ENCODE measurements at regions not wholly inside any gene's neighbourhood (a gene's known extent, or its start where the extent isn't known, plus 50 kb on each side); places are given as distances from the start of the nearest gene placed in this dataset.

- no peaks in the 10 kb centered on the region for H3K9me3 ChIP-seq (ENCODE audit: low read depth, low read length, poor library complexity, severe bottlenecking)
- no peak overlapping the region for H3K4me3 ChIP-seq (ENCODE audit: low read depth, low read length, poor library complexity, severe bottlenecking)
- DNase-seq (ENCODE audit: low spot score), result no peak
- H3K4me1 ChIP-seq (ENCODE audit: insufficient read depth, low read length, poor library complexity, severe bottlenecking), result no peaks in the 10 kb centered on the region
- H3K27me3 ChIP-seq (replicated peaks; ENCODE audit: insufficient read depth, low read depth, low read length, poor library complexity), result no peaks in the 10 kb centered on the region
- no peak overlapping the region for H3K27ac ChIP-seq (ENCODE audit: low read depth, low read length, poor library complexity, severe bottlenecking)
- ChIA-PET POLR2A (ENCODE audit: low non-redundant PET) (interaction anchor here (0.6 kb wide), 1 partner anchor 673 kb away, joined by 6 read pairs; no protein-coding TSS in a partner anchor), CTCF (no interaction called here)
- intact Hi-C loops (cut with micrococcal nuclease; ENCODE audit: unreplicated experiment), result no loop called here
- no TSS peak for BruUV-seq (replicated peaks)
- TF ChIP-seq EZH2 (IDR thresholded peaks at IDR 0.05; ENCODE audit: borderline replicate concordance, low read depth, low read length, poor library complexity, severe bottlenecking), result no peak
- TF ChIP-seq, protein P1, sequence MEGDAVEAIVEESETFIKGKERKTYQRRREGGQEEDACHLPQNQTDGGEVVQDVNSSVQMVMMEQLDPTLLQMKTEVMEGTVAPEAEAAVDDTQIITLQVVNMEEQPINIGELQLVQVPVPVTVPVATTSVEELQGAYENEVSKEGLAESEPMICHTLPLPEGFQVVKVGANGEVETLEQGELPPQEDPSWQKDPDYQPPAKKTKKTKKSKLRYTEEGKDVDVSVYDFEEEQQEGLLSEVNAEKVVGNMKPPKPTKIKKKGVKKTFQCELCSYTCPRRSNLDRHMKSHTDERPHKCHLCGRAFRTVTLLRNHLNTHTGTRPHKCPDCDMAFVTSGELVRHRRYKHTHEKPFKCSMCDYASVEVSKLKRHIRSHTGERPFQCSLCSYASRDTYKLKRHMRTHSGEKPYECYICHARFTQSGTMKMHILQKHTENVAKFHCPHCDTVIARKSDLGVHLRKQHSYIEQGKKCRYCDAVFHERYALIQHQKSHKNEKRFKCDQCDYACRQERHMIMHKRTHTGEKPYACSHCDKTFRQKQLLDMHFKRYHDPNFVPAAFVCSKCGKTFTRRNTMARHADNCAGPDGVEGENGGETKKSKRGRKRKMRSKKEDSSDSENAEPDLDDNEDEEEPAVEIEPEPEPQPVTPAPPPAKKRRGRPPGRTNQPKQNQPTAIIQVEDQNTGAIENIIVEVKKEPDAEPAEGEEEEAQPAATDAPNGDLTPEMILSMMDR (conservative IDR thresholded peaks at IDR 0.05; ENCODE audit: low read depth, low read length), result no peak
- no peaks in the 10 kb centered on the region for H3K36me3 ChIP-seq (ENCODE audit: insufficient read depth, low read length, poor library complexity, severe bottlenecking)
Measured at GRCh38 chr2:193810533-193810932, 1615.8 kb upstream of the TMEFF2 start.

- DNase-seq (ENCODE audit: low spot score), result no peak
- no peak for TF ChIP-seq EZH2 (IDR thresholded peaks at IDR 0.05; ENCODE audit: borderline replicate concordance, low read depth, low read length, poor library complexity, severe bottlenecking)
- TF ChIP-seq, protein P1 (conservative IDR thresholded peaks at IDR 0.05; ENCODE audit: low read depth, low read length), result no peak
- ChIA-PET CTCF (no interaction called here), POLR2A (ENCODE audit: low non-redundant PET) (no interaction called here)
- BruUV-seq (replicated peaks), result no TSS peak
- H3K9me3 ChIP-seq (ENCODE audit: low read depth, low read length, poor library complexity, severe bottlenecking), result no peaks in the 10 kb centered on the region
- no peak overlapping the region for H3K4me3 ChIP-seq (ENCODE audit: low read depth, low read length, poor library complexity, severe bottlenecking)
- H3K27ac ChIP-seq (ENCODE audit: low read depth, low read length, poor library complexity, severe bottlenecking), result no peak overlapping the region
- no peaks in the 10 kb centered on the region for H3K27me3 ChIP-seq (replicated peaks; ENCODE audit: insufficient read depth, low read depth, low read length, poor library complexity)
- intact Hi-C loops (cut with micrococcal nuclease; ENCODE audit: unreplicated experiment), result no loop called here
- H3K36me3 ChIP-seq (ENCODE audit: insufficient read depth, low read length, poor library complexity, severe bottlenecking), result no peaks in the 10 kb centered on the region
- no peaks in the 10 kb centered on the region for H3K4me1 ChIP-seq (ENCODE audit: insufficient read depth, low read length, poor library complexity, severe bottlenecking)
Measured at GRCh38 chr2:193808877-193809276, 1614.1 kb upstream of the TMEFF2 start.

DNA sequence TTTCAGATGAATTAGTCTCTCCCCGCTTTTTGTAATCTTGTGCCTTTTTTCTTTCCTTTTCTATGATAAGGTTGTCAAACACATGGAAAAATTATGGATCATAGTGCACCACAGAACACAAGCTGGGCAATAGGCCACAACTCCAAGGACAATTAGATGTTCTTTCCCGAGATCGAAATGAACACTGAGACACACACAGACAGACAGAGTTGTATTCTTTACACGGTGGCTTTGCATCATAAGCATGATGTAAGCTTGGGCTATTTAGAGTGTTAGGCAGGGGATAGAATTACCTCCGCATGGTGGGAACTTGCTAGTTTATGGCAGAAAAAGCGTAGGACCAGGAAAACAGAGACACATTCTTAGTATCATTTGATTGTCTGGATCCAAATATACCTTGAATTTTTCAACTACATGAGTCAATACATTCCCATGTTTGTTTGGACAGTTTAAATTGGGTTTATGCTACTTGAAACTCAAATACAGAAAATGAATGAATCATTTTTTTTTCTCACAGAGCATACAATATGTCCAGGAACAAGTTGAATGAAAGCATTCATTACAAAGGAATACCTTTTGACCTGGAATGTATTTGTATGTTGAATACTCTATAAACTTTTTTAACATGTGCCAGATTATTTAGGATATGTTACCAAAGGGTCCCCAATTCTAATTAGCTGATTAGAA lies 1611.5 kb upstream of the TMEFF2 start:
- CTCF ChIA-PET, result no interaction called here
- no peak for TF ChIP-seq EZH2 (IDR thresholded peaks at IDR 0.05; ENCODE audit: borderline replicate concordance, low read depth, low read length, poor library complexity, severe bottlenecking)
- TF ChIP-seq, protein P1 (conservative IDR thresholded peaks at IDR 0.05; ENCODE audit: low read depth, low read length), result no peak

More for the DNA sequence above, 1611.5 kb upstream of the TMEFF2 start:
- DNase-seq (ENCODE audit: low spot score), result no peak
- no TSS peak for BruUV-seq (replicated peaks)
- no peaks in the 10 kb centered on the region for H3K27me3 ChIP-seq (replicated peaks; ENCODE audit: insufficient read depth, low read depth, low read length, poor library complexity)
- H3K4me3 ChIP-seq (ENCODE audit: low read depth, low read length, poor library complexity, severe bottlenecking), result no peak overlapping the region
- intact Hi-C loops (cut with micrococcal nuclease; ENCODE audit: unreplicated experiment), result no loop called here
- H3K36me3 ChIP-seq (ENCODE audit: insufficient read depth, low read length, poor library complexity, severe bottlenecking), result no peaks in the 10 kb centered on the region
- H3K9me3 ChIP-seq (ENCODE audit: low read depth, low read length, poor library complexity, severe bottlenecking), result no peaks in the 10 kb centered on the region
- POLR2A ChIA-PET (ENCODE audit: low non-redundant PET), result no interaction called here
- H3K27ac ChIP-seq (ENCODE audit: low read depth, low read length, poor library complexity, severe bottlenecking), result no peak overlapping the region
- H3K4me1 ChIP-seq (ENCODE audit: insufficient read depth, low read length, poor library complexity, severe bottlenecking), result no peaks in the 10 kb centered on the region
